ENCODE measurements at regions not wholly inside any gene's neighbourhood (a gene's known extent, or its start where the extent isn't known, plus 50 kb on each side); places are given as distances from the start of the nearest gene placed in this dataset.

DNA sequence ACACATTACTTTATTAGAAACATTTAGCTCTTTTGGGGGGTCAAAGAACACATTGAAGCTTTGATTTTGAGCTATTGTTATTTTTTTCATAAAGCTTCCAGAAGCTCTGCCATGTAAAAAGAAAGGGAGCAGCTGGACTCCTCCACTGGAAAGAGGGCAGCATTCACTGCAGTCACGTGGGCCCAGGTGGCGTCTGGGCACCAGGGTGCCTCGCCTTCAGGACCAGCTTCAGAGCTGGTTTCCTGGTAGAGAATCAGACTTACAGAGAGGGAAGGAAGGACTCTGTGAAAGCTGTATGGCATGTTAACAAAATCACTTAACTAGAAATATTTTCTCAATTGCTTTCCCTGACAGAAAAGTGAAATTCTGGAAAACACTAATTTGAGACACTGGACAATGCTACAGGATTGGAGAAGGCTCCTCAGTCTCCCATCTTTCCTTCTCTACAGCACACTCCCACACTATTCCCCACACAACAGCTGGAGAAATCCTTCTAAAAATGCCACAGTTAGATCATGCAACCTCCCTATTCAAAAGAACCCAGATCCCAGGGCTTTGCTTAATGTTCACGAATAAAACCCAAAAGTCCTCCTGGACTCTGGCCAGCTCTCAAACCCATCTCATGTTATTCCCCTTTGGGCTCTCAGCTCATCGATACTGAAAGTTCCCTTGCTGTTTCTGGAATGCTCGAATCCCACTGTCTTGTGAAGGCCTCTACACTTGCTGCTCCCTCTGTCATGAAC lies 83.2 kb downstream of the NFKBIZ start:
- TF ChIP-seq GABPA (IDR thresholded peaks at IDR 0.05 in 1 of 2, conservative IDR thresholded peaks at IDR 0.05 in 1 of 2) (no peak), SP1 (IDR thresholded peaks at IDR 0.05) (no peak), TAF1 (conservative IDR thresholded peaks at IDR 0.05) (no peak), JUND (IDR thresholded peaks at IDR 0.05) (no peak), RAD21 (IDR thresholded peaks at IDR 0.05) (no peak), RXRA (IDR thresholded peaks at IDR 0.05) (no peak), YY1 (IDR thresholded peaks at IDR 0.05) (no peak), HNF4G (IDR thresholded peaks at IDR 0.05) (no peak), EGR1 (IDR thresholded peaks at IDR 0.05; ENCODE audit: low read depth in 2 of 2) (no peak), FOXA1 (IDR thresholded peaks at IDR 0.05) (no peak)
- TF ChIP-seq, protein P1, sequence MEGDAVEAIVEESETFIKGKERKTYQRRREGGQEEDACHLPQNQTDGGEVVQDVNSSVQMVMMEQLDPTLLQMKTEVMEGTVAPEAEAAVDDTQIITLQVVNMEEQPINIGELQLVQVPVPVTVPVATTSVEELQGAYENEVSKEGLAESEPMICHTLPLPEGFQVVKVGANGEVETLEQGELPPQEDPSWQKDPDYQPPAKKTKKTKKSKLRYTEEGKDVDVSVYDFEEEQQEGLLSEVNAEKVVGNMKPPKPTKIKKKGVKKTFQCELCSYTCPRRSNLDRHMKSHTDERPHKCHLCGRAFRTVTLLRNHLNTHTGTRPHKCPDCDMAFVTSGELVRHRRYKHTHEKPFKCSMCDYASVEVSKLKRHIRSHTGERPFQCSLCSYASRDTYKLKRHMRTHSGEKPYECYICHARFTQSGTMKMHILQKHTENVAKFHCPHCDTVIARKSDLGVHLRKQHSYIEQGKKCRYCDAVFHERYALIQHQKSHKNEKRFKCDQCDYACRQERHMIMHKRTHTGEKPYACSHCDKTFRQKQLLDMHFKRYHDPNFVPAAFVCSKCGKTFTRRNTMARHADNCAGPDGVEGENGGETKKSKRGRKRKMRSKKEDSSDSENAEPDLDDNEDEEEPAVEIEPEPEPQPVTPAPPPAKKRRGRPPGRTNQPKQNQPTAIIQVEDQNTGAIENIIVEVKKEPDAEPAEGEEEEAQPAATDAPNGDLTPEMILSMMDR (IDR thresholded peaks at IDR 0.05; ENCODE audit: low read depth, low read length, missing input control) = no peak
- TF ChIP-seq, protein P2, sequence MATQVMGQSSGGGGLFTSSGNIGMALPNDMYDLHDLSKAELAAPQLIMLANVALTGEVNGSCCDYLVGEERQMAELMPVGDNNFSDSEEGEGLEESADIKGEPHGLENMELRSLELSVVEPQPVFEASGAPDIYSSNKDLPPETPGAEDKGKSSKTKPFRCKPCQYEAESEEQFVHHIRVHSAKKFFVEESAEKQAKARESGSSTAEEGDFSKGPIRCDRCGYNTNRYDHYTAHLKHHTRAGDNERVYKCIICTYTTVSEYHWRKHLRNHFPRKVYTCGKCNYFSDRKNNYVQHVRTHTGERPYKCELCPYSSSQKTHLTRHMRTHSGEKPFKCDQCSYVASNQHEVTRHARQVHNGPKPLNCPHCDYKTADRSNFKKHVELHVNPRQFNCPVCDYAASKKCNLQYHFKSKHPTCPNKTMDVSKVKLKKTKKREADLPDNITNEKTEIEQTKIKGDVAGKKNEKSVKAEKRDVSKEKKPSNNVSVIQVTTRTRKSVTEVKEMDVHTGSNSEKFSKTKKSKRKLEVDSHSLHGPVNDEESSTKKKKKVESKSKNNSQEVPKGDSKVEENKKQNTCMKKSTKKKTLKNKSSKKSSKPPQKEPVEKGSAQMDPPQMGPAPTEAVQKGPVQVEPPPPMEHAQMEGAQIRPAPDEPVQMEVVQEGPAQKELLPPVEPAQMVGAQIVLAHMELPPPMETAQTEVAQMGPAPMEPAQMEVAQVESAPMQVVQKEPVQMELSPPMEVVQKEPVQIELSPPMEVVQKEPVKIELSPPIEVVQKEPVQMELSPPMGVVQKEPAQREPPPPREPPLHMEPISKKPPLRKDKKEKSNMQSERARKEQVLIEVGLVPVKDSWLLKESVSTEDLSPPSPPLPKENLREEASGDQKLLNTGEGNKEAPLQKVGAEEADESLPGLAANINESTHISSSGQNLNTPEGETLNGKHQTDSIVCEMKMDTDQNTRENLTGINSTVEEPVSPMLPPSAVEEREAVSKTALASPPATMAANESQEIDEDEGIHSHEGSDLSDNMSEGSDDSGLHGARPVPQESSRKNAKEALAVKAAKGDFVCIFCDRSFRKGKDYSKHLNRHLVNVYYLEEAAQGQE (IDR thresholded peaks at IDR 0.05) = no peak
- TF ChIP-seq, protein P3, sequence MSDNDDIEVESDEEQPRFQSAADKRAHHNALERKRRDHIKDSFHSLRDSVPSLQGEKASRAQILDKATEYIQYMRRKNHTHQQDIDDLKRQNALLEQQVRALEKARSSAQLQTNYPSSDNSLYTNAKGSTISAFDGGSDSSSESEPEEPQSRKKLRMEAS (IDR thresholded peaks at IDR 0.05) = no peak
- TF ChIP-seq, protein P4, sequence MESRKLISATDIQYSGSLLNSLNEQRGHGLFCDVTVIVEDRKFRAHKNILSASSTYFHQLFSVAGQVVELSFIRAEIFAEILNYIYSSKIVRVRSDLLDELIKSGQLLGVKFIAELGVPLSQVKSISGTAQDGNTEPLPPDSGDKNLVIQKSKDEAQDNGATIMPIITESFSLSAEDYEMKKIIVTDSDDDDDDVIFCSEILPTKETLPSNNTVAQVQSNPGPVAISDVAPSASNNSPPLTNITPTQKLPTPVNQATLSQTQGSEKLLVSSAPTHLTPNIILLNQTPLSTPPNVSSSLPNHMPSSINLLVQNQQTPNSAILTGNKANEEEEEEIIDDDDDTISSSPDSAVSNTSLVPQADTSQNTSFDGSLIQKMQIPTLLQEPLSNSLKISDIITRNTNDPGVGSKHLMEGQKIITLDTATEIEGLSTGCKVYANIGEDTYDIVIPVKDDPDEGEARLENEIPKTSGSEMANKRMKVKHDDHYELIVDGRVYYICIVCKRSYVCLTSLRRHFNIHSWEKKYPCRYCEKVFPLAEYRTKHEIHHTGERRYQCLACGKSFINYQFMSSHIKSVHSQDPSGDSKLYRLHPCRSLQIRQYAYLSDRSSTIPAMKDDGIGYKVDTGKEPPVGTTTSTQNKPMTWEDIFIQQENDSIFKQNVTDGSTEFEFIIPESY (IDR thresholded peaks at IDR 0.05) = no peak
